ENCODE measurements at regions not wholly inside any gene's neighbourhood (a gene's known extent, or its start where the extent isn't known, plus 50 kb on each side); places are given as distances from the start of the nearest gene placed in this dataset.
"Not testable (repeated sequence)": the region's sequence is repeated elsewhere in the genome, so short reads cannot be mapped to it uniquely, and the experiment has no call there.

DNA sequence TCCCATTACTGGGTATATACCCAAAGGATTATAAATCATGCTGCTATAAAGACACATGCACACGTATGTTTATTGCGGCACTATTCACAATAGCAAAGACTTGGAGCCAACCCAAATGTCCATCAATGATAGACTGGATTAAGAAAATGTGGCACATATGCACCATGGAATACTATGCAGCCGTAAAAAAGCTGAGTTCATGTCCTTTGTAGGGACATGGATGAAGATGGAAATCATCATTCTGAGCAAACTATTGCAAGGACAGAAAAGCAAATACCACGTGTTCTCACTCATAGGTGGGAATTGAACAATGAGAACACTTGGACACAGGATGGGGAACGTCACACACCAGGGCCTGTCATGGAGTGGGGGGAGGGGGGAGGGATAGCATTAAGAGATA lies 175.0 kb upstream of the FZD8 start:
- not testable (repeated sequence) for H3K27ac ChIP-seq (ENCODE audit: low read depth, low read length); H3K4me1 ChIP-seq (ENCODE audit: control insufficient read depth, insufficient read depth, low read length)

GRCh38 chr10:35813219-35813618 lies 171.1 kb upstream of the FZD8 start:
- Histone ChIP-seq H3K9ac (ENCODE audit: low read length) (no peak overlapping the region), H3K27me3 (ENCODE audit: control insufficient read depth, insufficient read depth, low read length) (no peaks in the 10 kb centered on the region)

More for the DNA sequence above, 175.0 kb upstream of the FZD8 start:
- not testable (repeated sequence) for H3K4me3 ChIP-seq (ENCODE audit: low read depth, low read length); H3K9me3 ChIP-seq (ENCODE audit: control insufficient read depth, insufficient read depth, low read depth, low read length); H3K27me3 ChIP-seq (ENCODE audit: control insufficient read depth, insufficient read depth, low read length); H3K9ac ChIP-seq (ENCODE audit: low read length); H3K36me3 ChIP-seq (ENCODE audit: control insufficient read depth, insufficient read depth, low read length)

DNA sequence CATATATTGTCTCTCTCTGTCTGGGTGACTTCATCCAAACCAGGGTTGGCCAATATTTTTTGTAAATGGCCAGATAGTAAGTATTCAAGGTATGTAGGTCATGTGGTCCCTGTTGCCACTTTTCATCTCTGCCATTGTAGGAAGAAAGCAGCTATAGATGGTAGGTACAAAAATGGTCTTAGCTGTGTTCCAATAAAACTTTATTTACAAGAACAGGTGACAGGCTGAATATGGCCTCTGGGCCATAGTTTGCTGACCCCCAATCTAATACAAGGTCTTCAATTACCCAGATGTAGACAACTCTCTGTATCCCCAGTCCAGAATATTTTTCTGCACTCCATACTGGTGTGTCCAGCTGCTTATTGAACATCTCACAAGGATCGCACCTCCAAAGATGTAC lies 166.2 kb upstream of the FZD8 start:
- Histone ChIP-seq H3K36me3 (ENCODE audit: control insufficient read depth, insufficient read depth, low read length) (no peaks in the 10 kb centered on the region), H3K9me3 (ENCODE audit: control insufficient read depth, insufficient read depth, low read depth, low read length) (peaks cover 3% of the 10 kb centered on the region; the same call in 1 of the 2 replicates), H3K27me3 (ENCODE audit: control insufficient read depth, insufficient read depth, low read length) (no peaks in the 10 kb centered on the region), H3K4me1 (ENCODE audit: control insufficient read depth, insufficient read depth, low read length) (peaks cover 3% of the 10 kb centered on the region; the same call in 1 of the 2 replicates), H3K9ac (ENCODE audit: low read length) (no peak overlapping the region), H3K4me3 (ENCODE audit: low read depth, low read length) (no peak overlapping the region), H3K27ac (ENCODE audit: low read depth, low read length) (no peak overlapping the region)

More at GRCh38 chr10:35813219-35813618, 171.1 kb upstream of the FZD8 start:
- H3K4me1 ChIP-seq (ENCODE audit: control insufficient read depth, insufficient read depth, low read length), result no peaks in the 10 kb centered on the region
- H3K36me3 ChIP-seq (ENCODE audit: control insufficient read depth, insufficient read depth, low read length), result no peaks in the 10 kb centered on the region
- H3K9me3 ChIP-seq (ENCODE audit: control insufficient read depth, insufficient read depth, low read depth, low read length), result peaks cover 3% of the 10 kb centered on the region; the same call in 1 of the 2 replicates
- no peak overlapping the region for H3K27ac ChIP-seq (ENCODE audit: low read depth, low read length)
- H3K4me3 ChIP-seq (ENCODE audit: low read depth, low read length), result no peak overlapping the region

DNA sequence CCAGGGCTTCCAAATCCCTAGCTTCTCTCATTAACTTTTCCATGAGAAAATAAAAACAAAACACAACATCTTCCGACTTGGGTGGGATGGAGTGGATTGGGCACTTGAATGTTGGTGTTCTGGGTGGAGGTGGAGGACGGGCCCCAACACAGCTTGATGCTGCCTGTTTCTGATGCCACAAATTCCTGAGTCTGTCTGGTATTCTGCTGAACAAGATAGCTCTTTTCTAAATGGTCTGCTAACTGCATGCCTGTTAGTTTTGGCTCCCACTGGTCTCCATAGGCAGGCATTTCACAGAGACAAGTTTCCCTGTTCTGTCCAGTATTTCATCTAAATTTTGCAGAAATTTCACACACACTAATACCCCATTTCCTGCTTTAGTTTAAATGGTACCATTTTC lies 160.9 kb upstream of the FZD8 start:
- Histone ChIP-seq H3K4me1 (ENCODE audit: control insufficient read depth, insufficient read depth, low read length) (peaks cover 5% of the 10 kb centered on the region; the same call in 1 of the 2 replicates), H3K9me3 (ENCODE audit: control insufficient read depth, insufficient read depth, low read depth, low read length) (no peaks in the 10 kb centered on the region), H3K4me3 (ENCODE audit: low read depth, low read length) (no peak overlapping the region), H3K27me3 (ENCODE audit: control insufficient read depth, insufficient read depth, low read length) (no peaks in the 10 kb centered on the region), H3K9ac (ENCODE audit: low read length) (no peak overlapping the region), H3K27ac (ENCODE audit: low read depth, low read length) (no peak overlapping the region), H3K36me3 (ENCODE audit: control insufficient read depth, insufficient read depth, low read length) (no peaks in the 10 kb centered on the region)

GRCh38 chr10:35797187-35797586 lies 155.1 kb upstream of the FZD8 start:
- no peak overlapping the region for H3K4me3 ChIP-seq (ENCODE audit: low read depth, low read length)
- no peaks in the 10 kb centered on the region for H3K36me3 ChIP-seq (ENCODE audit: control insufficient read depth, insufficient read depth, low read length)
- no peaks in the 10 kb centered on the region for H3K9me3 ChIP-seq (ENCODE audit: control insufficient read depth, insufficient read depth, low read depth, low read length)
- no peaks in the 10 kb centered on the region for H3K27me3 ChIP-seq (ENCODE audit: control insufficient read depth, insufficient read depth, low read length)
- no peak overlapping the region for H3K9ac ChIP-seq (ENCODE audit: low read length)
- no peak overlapping the region for H3K27ac ChIP-seq (ENCODE audit: low read depth, low read length)
- no peaks in the 10 kb centered on the region for H3K4me1 ChIP-seq (ENCODE audit: control insufficient read depth, insufficient read depth, low read length)

GRCh38 chr10:35795131-35795824 lies 153.2 kb upstream of the FZD8 start:
- Histone ChIP-seq H3K36me3 (ENCODE audit: control insufficient read depth, insufficient read depth, low read length) (no peaks in the 10 kb centered on the region), H3K27me3 (ENCODE audit: control insufficient read depth, insufficient read depth, low read length) (no peaks in the 10 kb centered on the region), H3K27ac (ENCODE audit: low read depth, low read length) (no peak overlapping the region), H3K4me1 (ENCODE audit: control insufficient read depth, insufficient read depth, low read length) (no peaks in the 10 kb centered on the region), H3K4me3 (ENCODE audit: low read depth, low read length) (no peak overlapping the region), H3K9me3 (ENCODE audit: control insufficient read depth, insufficient read depth, low read depth, low read length) (no peaks in the 10 kb centered on the region), H3K9ac (ENCODE audit: low read length) (no peak overlapping the region)

GRCh38 chr10:35794703-35795102 lies 152.6 kb upstream of the FZD8 start:
- H3K4me3 ChIP-seq (ENCODE audit: low read depth, low read length), result no peak overlapping the region
- no peaks in the 10 kb centered on the region for H3K27me3 ChIP-seq (ENCODE audit: control insufficient read depth, insufficient read depth, low read length)
- H3K27ac ChIP-seq (ENCODE audit: low read depth, low read length), result no peak overlapping the region
- no peaks in the 10 kb centered on the region for H3K36me3 ChIP-seq (ENCODE audit: control insufficient read depth, insufficient read depth, low read length)
- no peaks in the 10 kb centered on the region for H3K9me3 ChIP-seq (ENCODE audit: control insufficient read depth, insufficient read depth, low read depth, low read length)
- H3K4me1 ChIP-seq (ENCODE audit: control insufficient read depth, insufficient read depth, low read length), result no peaks in the 10 kb centered on the region
- no peak overlapping the region for H3K9ac ChIP-seq (ENCODE audit: low read length)

DNA sequence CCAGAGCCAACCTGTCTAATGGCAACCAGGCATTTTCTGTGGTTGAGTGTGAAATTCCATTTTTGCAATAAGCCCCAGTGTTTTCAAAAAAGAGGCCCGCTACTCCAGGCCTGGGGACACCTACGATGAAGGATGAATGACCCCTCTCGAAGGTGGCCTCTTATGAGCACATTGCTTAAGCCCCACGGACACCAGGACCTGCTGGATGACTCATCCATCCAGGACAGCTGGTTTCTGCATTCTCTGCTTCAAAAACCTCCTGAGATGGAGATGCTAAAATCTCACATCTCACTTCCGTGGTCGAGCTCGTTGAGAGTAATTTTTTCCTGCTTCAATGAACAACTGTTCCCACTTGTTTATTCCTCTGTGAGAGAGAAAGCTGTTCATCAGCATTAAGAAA lies 150.2 kb upstream of the FZD8 start:
- Histone ChIP-seq H3K9me3 (ENCODE audit: control insufficient read depth, insufficient read depth, low read depth, low read length) (peaks cover 8% of the 10 kb centered on the region), H3K27ac (ENCODE audit: low read depth, low read length) (no peak overlapping the region), H3K9ac (ENCODE audit: low read length) (no peak overlapping the region), H3K27me3 (ENCODE audit: control insufficient read depth, insufficient read depth, low read length) (no peaks in the 10 kb centered on the region), H3K4me3 (ENCODE audit: low read depth, low read length) (no peak overlapping the region), H3K36me3 (ENCODE audit: control insufficient read depth, insufficient read depth, low read length) (no peaks in the 10 kb centered on the region), H3K4me1 (ENCODE audit: control insufficient read depth, insufficient read depth, low read length) (no peaks in the 10 kb centered on the region)

DNA sequence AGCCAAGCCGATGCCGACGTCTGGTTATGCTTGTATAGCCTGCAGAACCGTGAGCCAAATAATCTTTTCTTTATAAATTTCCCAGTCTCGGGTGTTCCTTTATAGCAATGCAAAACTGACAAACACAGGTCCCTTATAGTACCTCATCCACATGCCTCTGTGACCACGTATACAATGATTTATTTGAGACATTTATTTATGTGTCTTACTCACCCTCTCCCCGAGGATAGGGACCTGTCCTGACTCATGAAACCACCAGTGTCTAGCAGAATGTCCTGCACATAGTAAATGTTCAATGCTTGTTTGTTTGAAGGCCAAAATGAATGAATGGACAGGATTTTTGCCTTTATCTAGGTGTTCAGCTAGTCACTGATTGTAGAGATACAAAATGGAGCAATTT lies 147.9 kb upstream of the FZD8 start:
- no peaks in the 10 kb centered on the region for H3K36me3 ChIP-seq (ENCODE audit: control insufficient read depth, insufficient read depth, low read length)
- H3K27me3 ChIP-seq (ENCODE audit: control insufficient read depth, insufficient read depth, low read length), result no peaks in the 10 kb centered on the region
- no peak overlapping the region for H3K27ac ChIP-seq (ENCODE audit: low read depth, low read length)
- H3K4me3 ChIP-seq (ENCODE audit: low read depth, low read length), result no peak overlapping the region
- peaks cover 25% of the 10 kb centered on the region for H3K9me3 ChIP-seq (ENCODE audit: control insufficient read depth, insufficient read depth, low read depth, low read length)
- H3K4me1 ChIP-seq (ENCODE audit: control insufficient read depth, insufficient read depth, low read length), result no peaks in the 10 kb centered on the region
- H3K9ac ChIP-seq (ENCODE audit: low read length), result no peak overlapping the region

DNA sequence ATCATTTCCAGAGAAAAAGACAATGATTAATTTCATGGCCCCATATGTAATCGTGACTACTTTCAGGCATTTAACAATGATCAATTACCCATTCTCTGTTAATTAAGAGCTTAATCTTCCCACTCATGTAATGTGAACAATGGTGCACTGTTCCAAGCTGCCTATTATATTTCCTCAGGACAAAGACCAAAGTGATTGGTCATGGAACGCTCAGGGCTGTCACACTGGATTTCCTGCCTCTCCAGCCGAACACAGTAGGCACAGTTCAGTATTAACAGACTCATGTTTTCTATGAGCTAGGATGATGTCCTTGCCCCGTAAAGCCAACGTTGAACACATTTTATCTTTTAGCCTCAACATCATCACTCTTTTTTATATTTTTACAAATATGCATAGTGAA lies 142.7 kb upstream of the FZD8 start:
- H3K27ac ChIP-seq (ENCODE audit: low read depth, low read length), result no peak overlapping the region
- no peaks in the 10 kb centered on the region for H3K4me1 ChIP-seq (ENCODE audit: control insufficient read depth, insufficient read depth, low read length)
- no peaks in the 10 kb centered on the region for H3K36me3 ChIP-seq (ENCODE audit: control insufficient read depth, insufficient read depth, low read length)
- peaks cover 25% of the 10 kb centered on the region for H3K9me3 ChIP-seq (ENCODE audit: control insufficient read depth, insufficient read depth, low read depth, low read length)
- H3K27me3 ChIP-seq (ENCODE audit: control insufficient read depth, insufficient read depth, low read length), result no peaks in the 10 kb centered on the region
- H3K9ac ChIP-seq (ENCODE audit: low read length), result no peak overlapping the region
- no peak overlapping the region for H3K4me3 ChIP-seq (ENCODE audit: low read depth, low read length)

DNA sequence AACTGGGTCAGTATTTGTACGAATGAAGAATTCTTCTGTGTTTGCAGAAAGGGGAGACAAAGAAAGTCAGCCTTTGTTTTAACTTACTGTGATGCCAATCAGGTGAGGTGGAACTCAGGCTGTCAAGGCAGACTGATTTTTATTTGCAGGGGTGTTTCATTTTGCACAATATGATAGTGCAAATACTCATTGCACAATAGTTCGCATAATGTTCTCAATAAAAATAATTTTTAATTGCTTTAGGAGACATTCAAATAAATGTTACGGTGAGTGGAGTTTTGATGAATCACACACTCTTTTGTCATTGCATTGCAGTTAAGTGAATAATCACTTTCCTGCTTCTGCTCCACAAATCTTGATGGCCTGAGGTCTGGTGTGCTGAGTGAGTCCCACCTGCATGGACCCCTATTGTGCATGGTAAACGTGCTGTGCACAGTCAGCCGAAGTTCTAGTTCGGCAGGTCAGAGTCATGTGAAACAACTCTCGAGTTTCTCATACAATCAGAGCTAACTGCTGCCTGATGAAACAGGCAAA lies 141.3 kb upstream of the FZD8 start:
- Histone ChIP-seq H3K4me3 (ENCODE audit: low read depth, low read length) (no peak overlapping the region), H3K4me1 (ENCODE audit: control insufficient read depth, insufficient read depth, low read length) (no peaks in the 10 kb centered on the region), H3K36me3 (ENCODE audit: control insufficient read depth, insufficient read depth, low read length) (no peaks in the 10 kb centered on the region), H3K27me3 (ENCODE audit: control insufficient read depth, insufficient read depth, low read length) (no peaks in the 10 kb centered on the region), H3K9me3 (ENCODE audit: control insufficient read depth, insufficient read depth, low read depth, low read length) (peaks cover 27% of the 10 kb centered on the region), H3K9ac (ENCODE audit: low read length) (no peak overlapping the region), H3K27ac (ENCODE audit: low read depth, low read length) (no peak overlapping the region)

Data from HUES6 (cell line).